ENCODE measurements at regions not wholly inside any gene's neighbourhood (a gene's known extent, or its start where the extent isn't known, plus 50 kb on each side); places are given as distances from the start of the nearest gene placed in this dataset.

GRCh38 chr11:26914968-26915367 lies 78.9 kb upstream of the FIBIN start:
- 56 to 72% (median 71%) methylated on average over 6 of the region's 6 CpGs for WGBS, 5 donors
- DNase-seq, result no peak
- Histone ChIP-seq H3K4me3 (no peak overlapping the region), H3K36me3 (no peaks in the 10 kb centered on the region), H3K27ac (peak overlapping the region in 5 of 8 donors; percentile 3 to 22 (median 14)), H3K27me3 (replicated peaks in 1 of 7) (no peaks in the 10 kb centered on the region), H3K9me3 (peaks cover 0 to 11% (median 3%) of the 10 kb centered on the region in 8 donors), H3K4me1 (no peaks in the 10 kb centered on the region)
- TF ChIP-seq POLR2A (IDR thresholded peaks at IDR 0.05) (no peak), POLR2AphosphoS5 (IDR thresholded peaks at IDR 0.05) (no peak)
- TF ChIP-seq, protein P1, sequence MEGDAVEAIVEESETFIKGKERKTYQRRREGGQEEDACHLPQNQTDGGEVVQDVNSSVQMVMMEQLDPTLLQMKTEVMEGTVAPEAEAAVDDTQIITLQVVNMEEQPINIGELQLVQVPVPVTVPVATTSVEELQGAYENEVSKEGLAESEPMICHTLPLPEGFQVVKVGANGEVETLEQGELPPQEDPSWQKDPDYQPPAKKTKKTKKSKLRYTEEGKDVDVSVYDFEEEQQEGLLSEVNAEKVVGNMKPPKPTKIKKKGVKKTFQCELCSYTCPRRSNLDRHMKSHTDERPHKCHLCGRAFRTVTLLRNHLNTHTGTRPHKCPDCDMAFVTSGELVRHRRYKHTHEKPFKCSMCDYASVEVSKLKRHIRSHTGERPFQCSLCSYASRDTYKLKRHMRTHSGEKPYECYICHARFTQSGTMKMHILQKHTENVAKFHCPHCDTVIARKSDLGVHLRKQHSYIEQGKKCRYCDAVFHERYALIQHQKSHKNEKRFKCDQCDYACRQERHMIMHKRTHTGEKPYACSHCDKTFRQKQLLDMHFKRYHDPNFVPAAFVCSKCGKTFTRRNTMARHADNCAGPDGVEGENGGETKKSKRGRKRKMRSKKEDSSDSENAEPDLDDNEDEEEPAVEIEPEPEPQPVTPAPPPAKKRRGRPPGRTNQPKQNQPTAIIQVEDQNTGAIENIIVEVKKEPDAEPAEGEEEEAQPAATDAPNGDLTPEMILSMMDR (IDR thresholded peaks at IDR 0.05 in 8 of 11, conservative IDR thresholded peaks at IDR 0.05 in 3 of 11), result no peak
- intact Hi-C loops (cut with DNase I; ENCODE audit: low total_unique reads), result no loop called here

GRCh38 chr11:26916805-26917204 lies 77.1 kb upstream of the FIBIN start:
- intact Hi-C loops (cut with DNase I; ENCODE audit: low total_unique reads), result no loop called here
- no peaks in the 10 kb centered on the region for H3K4me1 ChIP-seq
- 76 to 87% (median 80%) methylated on average over 6 of the region's 6 CpGs for WGBS, 5 donors
- no peaks in the 10 kb centered on the region for H3K36me3 ChIP-seq
- no peak for TF ChIP-seq POLR2AphosphoS5 (IDR thresholded peaks at IDR 0.05)
- no peak for TF ChIP-seq POLR2A (IDR thresholded peaks at IDR 0.05)
- TF ChIP-seq, protein P1 (IDR thresholded peaks at IDR 0.05 in 8 of 11, conservative IDR thresholded peaks at IDR 0.05 in 3 of 11), result no peak
- no peaks in the 10 kb centered on the region for H3K27me3 ChIP-seq (replicated peaks in 1 of 7)
- no peak overlapping the region for H3K27ac ChIP-seq
- H3K4me3 ChIP-seq, result no peak overlapping the region
- DNase-seq, result no peak
- H3K9me3 ChIP-seq, result peaks cover 0 to 15% (median 9%) of the 10 kb centered on the region in 8 donors

DNA sequence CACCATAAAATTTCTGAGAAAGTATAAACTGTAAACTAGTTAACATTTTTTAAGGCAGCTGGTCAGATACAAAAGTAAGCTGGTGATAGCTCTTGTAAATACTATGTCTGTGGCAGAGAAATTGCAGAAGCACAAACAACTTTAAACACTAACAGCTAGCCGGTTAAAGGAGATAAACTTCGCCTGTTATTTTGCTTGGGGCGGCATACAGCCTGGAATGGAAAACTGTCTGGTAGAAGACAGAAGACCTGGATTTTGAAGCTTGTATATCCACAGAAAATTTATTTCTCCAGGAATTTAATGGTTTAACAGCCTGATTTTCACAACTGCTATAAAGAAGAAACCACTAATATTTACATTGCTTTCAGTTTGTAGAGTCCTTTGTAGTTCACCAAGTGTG lies 65.3 kb upstream of the FIBIN start:
- H3K27ac ChIP-seq, result no peak overlapping the region
- 82 to 94% (median 91%) methylated on average over 3 of the region's 3 CpGs for WGBS, 5 donors
- intact Hi-C loops (cut with DNase I; ENCODE audit: low total_unique reads), result no loop called here

DNA sequence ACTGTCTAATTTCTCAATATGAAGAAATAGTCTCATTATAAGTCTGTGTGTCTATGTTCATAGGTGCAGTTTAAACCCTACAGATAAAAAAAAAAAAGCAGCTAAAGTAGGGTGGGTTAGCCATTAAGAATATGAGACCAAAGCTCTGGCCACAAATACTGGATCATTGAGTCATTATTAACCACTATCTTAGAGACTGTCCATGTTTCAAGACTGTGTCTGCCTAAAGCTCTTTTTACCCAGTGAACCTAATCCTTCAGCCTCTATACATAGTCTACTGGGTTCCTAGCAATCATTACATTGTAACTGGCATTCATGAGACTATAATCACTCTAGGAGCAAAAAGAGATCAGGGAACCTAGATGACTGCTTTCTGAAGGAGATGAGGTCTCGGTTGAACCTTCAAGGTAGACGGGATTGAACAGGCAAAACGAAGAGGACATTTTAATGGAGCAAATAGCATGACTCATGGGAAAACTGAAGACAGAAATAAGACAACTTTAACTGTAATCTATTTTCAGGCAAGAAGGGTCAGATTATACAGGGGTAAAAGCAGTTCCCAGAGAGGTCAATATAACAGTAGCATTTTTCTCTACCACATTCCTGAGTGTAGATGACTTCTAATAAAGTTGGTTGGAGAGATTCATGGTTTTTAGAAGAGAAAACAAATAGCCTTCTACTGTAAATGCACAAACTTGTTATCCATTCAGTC lies 64.0 kb upstream of the FIBIN start:
- Histone ChIP-seq H3K4me1 (no peaks in the 10 kb centered on the region), H3K4me3 (no peak overlapping the region), H3K36me3 (no peaks in the 10 kb centered on the region), H3K27me3 (replicated peaks in 1 of 7) (no peaks in the 10 kb centered on the region), H3K27ac (no peak overlapping the region), H3K9me3 (peaks cover 0 to 45% (median 18%) of the 10 kb centered on the region in 8 donors)
- TF ChIP-seq POLR2AphosphoS5 (IDR thresholded peaks at IDR 0.05), result no peak
- TF ChIP-seq, protein P1 (IDR thresholded peaks at IDR 0.05 in 8 of 11, conservative IDR thresholded peaks at IDR 0.05 in 3 of 11), result no peak
- intact Hi-C loops (cut with DNase I; ENCODE audit: low total_unique reads), result no loop called here
- DNase-seq, result no peak
- 54 to 80% (median 57%) methylated on average over 3 of the region's 3 CpGs for WGBS, 5 donors

More for the DNA sequence above, 65.3 kb upstream of the FIBIN start:
- Histone ChIP-seq H3K4me1 (no peaks in the 10 kb centered on the region), H3K4me3 (no peak overlapping the region), H3K27me3 (replicated peaks in 1 of 7) (no peaks in the 10 kb centered on the region), H3K9me3 (peaks cover 0 to 48% (median 20%) of the 10 kb centered on the region in 8 donors), H3K36me3 (no peaks in the 10 kb centered on the region)
- TF ChIP-seq POLR2A (IDR thresholded peaks at IDR 0.05) (no peak), POLR2AphosphoS5 (IDR thresholded peaks at IDR 0.05) (no peak)
- TF ChIP-seq, protein P1 (IDR thresholded peaks at IDR 0.05 in 8 of 11, conservative IDR thresholded peaks at IDR 0.05 in 3 of 11), result no peak
- DNase-seq, result no peak

Measured in spleen (tissue), 11 donors.